VCaP (cell line): ENCODE measurements at regions not wholly inside any gene's neighbourhood (a gene's known extent, or its start where the extent isn't known, plus 50 kb on each side); places are given as distances from the start of the nearest gene placed in this dataset.

ENCODE experiments used
- H3K27ac ChIP-seq: fragments of 450-650 bp; 2 replicates; pipeline ENCODE4 v1.5.1; 2017
- TF ChIP-seq, protein P1 (sequence below): fragments of 450-650 bp; conservative IDR thresholded peaks from 2 replicates; pipeline ENCODE4 v1.5.1; 2017; ENCODE audit warnings: mild to moderate bottlenecking, moderate library complexity

DNA sequence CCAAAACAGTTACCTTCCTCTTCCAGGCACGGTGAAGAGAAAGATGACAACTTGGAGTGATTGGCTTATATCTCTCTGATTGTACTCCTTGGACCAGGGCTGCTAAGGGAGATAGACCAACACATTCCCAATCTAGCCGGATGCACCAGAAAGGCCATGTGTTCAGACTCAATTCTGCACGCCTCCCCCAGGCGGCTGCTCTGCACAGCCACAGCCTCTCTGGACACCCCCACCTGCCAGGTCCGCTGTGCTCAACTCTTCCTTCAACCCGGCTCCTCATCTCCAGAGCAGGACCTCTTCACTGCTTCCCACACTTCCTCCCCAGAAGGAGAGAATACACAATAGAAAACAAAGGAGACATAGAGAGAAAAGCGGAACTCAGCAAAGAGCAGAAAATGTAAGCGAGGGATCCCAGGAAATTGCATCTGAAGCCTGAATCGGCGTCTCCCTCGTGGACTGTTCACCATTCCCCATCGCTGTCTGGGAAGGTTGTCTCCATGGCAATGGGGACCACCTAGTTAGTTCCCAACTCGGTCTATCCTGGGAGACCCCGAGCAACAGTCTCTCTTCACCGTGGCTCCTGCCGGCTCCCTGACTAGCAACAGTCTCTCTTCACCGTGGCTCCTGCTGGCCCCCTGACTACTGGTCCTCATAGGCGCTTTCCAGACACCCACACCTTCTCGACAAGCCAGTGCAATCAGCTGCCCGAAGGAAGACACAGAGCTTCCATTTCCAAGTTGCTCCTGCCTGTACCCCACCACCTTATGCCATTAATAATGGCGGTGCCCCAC lies 361.7 kb upstream of the MYT1L start:
- TF ChIP-seq, protein P1, sequence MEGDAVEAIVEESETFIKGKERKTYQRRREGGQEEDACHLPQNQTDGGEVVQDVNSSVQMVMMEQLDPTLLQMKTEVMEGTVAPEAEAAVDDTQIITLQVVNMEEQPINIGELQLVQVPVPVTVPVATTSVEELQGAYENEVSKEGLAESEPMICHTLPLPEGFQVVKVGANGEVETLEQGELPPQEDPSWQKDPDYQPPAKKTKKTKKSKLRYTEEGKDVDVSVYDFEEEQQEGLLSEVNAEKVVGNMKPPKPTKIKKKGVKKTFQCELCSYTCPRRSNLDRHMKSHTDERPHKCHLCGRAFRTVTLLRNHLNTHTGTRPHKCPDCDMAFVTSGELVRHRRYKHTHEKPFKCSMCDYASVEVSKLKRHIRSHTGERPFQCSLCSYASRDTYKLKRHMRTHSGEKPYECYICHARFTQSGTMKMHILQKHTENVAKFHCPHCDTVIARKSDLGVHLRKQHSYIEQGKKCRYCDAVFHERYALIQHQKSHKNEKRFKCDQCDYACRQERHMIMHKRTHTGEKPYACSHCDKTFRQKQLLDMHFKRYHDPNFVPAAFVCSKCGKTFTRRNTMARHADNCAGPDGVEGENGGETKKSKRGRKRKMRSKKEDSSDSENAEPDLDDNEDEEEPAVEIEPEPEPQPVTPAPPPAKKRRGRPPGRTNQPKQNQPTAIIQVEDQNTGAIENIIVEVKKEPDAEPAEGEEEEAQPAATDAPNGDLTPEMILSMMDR = no peak
- no peak overlapping the region for H3K27ac ChIP-seq

DNA sequence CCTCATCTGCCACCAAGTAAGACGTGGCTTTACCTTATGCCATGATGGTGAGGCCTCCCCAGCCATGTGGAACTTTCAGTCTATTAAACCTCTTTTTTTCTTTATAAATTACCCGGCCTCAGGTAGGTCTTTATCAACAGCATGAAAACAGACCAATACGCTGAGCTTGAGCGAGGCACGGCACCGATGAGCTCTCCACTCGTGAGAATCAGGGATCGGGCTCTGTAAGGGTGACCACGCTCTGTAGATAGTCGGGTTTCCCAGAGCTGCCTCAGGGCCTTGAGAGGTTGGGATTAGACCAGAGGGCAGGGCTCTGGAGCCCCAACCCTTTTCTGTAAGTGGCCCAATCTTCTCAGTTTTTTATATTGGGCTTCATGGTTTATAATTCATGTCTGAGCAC lies 360.3 kb upstream of the MYT1L start:
- TF ChIP-seq, protein P1 = no peak
- H3K27ac ChIP-seq = no peak overlapping the region

DNA sequence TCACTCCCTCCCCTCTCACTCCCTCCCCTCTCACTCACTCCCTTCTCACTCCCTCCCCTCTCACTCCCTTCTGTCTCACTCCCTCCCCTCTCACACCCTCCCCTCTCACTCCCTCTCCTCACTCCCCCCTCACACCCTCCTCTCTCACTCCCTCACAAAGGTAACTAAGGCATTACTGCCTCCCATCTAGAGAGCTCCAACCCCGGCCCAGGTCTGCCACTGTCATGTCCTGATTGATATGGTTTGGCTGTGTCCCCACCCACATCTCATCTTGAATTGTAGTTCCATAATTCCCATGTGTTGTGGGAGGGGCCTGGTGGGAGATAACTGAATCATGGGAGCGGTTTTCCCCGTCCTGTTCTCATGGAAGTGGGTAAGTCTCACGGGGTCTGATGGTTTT lies 359.9 kb upstream of the MYT1L start:
- TF ChIP-seq, protein P1 = no peak
- H3K27ac ChIP-seq = no peak overlapping the region

DNA sequence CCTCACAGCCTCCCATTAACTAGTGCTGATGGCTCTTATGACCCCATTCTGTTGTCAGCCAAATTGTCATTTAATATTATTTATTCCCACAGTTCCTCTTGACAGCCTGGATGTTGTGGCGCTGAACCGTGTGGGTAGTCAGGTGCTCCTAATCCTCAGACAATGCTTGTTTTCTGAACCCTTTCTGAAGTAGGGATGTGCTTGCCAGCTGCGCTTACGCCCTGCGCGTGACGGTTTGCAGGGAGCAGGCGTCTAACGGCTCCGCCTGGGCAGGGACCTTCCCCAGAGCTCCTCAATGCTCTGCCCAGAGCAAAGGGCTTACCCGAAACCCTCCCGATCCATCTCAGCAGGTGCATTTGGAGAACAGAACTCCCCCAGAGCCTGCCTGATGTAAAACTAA lies 358.2 kb upstream of the MYT1L start:
- H3K27ac ChIP-seq = no peak overlapping the region
- TF ChIP-seq, protein P1 = no peak

DNA sequence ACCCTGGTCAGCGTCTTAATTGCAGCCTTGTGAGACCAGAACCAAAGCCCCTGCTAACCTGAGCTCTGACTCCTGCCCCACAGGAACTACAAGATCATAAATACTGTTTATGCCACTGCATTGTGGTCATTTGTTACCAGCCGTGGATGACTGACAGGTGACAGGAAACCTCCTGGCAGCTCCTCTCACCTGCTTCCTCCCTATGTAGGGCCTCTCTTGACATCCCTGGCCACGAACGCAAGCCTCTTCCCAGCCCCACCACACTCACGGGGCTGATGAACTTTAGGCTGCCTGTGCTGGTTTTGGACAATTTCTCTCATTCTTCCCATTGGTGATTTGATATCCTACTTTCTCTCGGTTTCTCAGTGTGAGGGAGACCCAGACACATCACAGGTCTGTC lies 357.2 kb upstream of the MYT1L start:
- no peak overlapping the region for H3K27ac ChIP-seq
- TF ChIP-seq, protein P1 = no peak

DNA sequence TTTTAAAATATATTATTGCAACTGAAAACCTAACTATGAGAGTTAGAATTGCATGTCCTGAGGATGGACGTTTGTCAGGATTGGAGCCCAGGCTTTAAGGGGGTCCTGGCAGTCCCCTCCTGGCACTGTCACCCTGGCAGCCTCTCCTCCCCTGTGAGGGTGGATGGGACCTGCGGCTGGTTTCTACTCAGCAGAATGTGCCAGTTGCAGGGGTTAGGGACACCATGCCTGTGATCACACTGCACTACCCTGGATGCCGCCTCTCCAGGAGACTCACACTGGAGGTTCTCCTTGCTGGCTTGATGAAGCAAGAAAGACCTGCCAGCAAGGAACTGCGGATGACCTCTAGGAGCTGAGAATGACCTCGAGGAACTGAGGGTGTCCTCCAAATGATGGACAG lies 356.7 kb upstream of the MYT1L start:
- no peak overlapping the region for H3K27ac ChIP-seq
- TF ChIP-seq, protein P1 = no peak

DNA sequence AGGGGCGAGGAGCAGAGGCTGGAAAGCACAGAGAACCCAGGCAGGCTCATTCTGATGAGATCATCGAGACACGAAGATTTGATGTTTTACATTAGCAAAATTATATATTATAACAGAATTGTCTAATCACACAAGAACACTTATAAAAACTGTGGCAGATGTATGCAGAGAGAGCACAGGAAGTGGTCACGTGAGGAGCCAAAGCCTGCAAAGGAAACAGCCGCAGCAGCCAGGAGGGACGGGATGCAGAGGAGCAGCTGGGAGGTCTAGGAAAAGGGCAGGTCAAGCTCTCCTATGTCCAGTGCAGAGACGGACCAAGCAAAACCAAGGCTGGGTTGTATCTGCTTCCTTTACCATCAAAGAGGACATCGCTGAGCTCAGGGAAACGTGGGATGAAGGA lies 355.1 kb upstream of the MYT1L start:
- H3K27ac ChIP-seq = peak overlapping the region; percentile 41; the same call in 1 of the 2 replicates
- TF ChIP-seq, protein P1 = no peak
